HEK293T (cell line): ENCODE measurements at regions not wholly inside any gene's neighbourhood (a gene's known extent, or its start where the extent isn't known, plus 50 kb on each side); places are given as distances from the start of the nearest gene placed in this dataset.

Source experiments
- BHLHE40 ChIP-seq: fragments of 450-650 bp; IDR thresholded peaks from 2 replicates; pipeline ENCODE4 v1.6.1; 2016; ENCODE audit warnings: mild to moderate bottlenecking, moderate library complexity, borderline replicate concordance
- CTBP1 ChIP-seq: fragments of 450-650 bp; IDR thresholded peaks from 2 replicates; pipeline ENCODE4 v1.6.1; 2016; ENCODE audit warnings: borderline replicate concordance
- NFRKB ChIP-seq: fragments of 450-650 bp; IDR thresholded peaks from 2 replicates; pipeline ENCODE4 v1.6.1; 2016; ENCODE audit warnings: mild to moderate bottlenecking, moderate library complexity
- SP1 ChIP-seq: fragments of 450-650 bp; IDR thresholded peaks from 2 replicates; pipeline ENCODE4 v1.6.1; 2017
- SUZ12 ChIP-seq: fragments of 450-650 bp; IDR thresholded peaks from 2 replicates; pipeline ENCODE4 v1.6.1; 2016; ENCODE audit warnings: mild to moderate bottlenecking

DNA sequence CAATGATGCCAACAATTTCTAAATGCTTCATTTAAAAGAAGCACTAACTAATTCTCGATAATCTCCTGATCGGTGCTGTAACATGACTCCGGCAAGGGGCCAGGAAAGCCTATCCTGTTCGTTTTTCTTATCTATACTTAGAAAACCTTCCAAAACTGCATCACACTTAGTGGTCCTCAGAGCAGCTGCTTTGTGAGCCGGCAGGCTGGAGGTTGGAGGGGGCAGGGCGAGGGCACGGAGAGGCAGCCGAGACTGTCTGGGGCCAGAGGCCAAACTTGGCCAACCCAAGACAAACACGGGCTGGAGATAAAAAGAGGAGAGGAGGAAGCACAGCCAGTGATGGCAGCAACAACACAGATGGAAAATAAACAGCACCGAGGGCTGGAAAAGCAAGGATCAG is 455.7 kb downstream of the BCOR start:
- no peak for TF ChIP-seq SP1
- no peak for TF ChIP-seq SUZ12
- TF ChIP-seq NFRKB, result no peak
- no peak for TF ChIP-seq CTBP1
- no peak for TF ChIP-seq BHLHE40
